Amniotic stem cell (primary cell): ENCODE measurements at regions not wholly inside any gene's neighbourhood (a gene's known extent, or its start where the extent isn't known, plus 50 kb on each side); places are given as distances from the start of the nearest gene placed in this dataset.

ENCODE experiments used
- DNase-seq: peaks from one replicate; lab custom pipeline; 2025; lab: John Stamatoyannopoulos, UW

- DNase-seq: peak; percentile 66
Measured at GRCh38 chr6:80457439-80457933, 351.0 kb downstream of the BCKDHB start.

DNA sequence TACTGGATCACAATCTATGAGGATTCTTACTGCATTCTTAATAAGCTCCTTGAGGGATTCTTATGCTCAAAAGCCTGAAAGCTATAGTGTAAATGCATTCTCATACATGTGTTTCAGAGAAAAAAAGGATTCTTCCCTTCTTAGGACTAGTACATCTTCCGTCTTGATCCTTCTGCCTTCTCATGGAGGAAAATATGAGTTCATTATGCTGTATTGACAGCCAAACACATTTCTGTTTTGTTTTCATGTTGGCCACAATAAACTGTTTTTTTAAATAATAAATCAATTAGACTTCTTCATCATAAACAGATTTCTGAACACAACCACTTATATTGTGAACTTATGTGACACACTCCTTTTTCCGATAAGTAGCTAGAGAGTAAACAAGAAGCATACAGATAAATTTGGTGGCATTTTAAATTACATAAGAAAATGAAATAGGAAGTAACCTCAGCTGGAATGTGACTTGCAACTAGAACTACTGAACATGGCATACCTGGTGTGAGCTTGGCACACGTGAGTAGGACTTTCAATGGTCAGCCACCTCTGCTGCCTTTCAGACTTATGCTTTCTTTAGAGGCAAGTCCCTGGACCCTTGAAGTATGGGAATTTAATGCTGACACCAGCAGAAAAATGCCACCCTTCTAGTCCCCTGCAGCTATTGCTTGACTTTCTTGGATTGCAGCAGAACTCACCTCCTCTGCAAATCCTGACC is 350.4 kb downstream of the BCKDHB start:
- DNase-seq: no peak

DNA sequence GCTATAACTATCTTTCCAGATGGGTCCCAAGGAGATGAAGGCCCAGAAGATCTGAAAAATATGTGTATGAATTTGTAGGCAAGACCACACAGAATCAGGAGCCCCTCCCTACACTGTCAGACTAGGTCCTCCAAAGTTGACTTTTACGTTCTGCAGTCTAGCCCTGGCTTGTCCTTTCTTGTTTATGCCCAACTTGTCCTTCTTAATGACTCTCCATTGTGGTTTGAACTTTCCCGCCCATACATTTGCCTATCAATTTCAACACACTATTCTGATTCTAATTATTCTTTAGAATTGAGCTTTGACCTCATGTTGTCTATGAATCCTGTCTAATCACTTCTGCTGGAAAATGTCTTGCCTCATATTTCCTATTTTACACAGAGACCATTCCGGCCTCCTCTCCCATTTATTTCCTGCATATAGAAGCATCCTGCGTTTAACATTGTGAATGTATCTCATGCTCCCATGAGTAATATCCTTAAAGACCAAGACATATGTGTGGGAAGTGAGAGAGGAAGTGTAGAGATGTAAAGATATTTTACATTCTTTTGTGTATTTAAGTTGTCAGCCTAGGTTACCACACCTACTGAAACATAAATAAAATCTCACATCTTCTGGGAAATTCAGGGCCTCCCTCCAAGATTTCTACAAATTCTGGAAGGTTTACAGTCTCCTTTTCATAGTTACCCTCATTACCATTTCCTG is 348.3 kb downstream of the BCKDHB start:
- DNase-seq: no peak

- DNase-seq: peak; percentile 70
Measured at GRCh38 chr6:80454197-80454596, 347.7 kb downstream of the BCKDHB start.

GRCh38 chr6:80449726-80450125 is 343.3 kb downstream of the BCKDHB start:
- no peak for DNase-seq

DNA sequence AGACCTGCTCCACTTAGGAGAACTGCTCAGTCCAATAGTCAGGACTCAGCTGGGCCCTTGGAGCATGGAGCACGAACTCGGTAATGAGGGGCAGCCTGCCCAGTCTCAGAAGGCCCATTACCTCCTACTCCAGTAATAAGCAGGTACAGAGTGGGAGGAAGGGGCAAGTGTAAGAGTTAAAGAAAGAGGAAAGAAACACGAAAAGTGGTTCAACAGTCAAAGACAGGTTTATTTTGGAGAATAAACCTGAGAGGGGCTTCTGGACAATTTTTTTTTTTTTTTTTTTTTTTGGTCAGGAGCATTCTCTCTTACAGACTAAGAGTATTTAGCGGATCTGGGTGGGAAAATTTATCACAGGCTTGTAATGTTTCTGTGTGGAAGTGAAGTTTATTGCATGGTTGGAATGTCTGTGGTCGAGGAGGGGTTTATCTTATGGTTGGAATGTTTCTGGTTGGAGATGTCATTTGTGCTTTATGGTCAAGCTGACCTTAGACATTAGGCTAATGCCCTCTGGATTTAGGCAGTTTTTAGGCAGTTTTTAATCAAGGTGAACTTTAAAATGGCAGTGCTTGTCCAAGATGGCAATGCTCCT is 340.1 kb downstream of the BCKDHB start:
- no peak for DNase-seq

DNA sequence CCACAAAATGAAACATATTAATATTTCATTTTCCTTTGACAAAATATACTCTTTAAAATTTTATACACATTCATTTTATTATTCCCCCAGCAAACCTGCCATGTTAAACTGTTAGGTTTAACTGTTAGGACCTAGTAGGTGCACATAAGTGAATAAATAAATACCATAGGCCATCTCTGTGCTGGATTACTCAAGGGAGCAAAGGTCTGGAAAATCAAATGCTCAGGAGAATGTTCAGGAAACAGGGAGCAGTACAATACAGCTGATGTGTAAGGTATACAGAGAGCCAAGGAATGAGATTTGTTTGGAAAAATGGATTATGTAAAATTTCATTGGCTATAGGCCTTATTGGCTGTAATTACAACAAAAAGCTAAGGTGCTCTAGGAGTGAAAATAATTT is 339.3 kb downstream of the BCKDHB start:
- DNase-seq: no peak

DNA sequence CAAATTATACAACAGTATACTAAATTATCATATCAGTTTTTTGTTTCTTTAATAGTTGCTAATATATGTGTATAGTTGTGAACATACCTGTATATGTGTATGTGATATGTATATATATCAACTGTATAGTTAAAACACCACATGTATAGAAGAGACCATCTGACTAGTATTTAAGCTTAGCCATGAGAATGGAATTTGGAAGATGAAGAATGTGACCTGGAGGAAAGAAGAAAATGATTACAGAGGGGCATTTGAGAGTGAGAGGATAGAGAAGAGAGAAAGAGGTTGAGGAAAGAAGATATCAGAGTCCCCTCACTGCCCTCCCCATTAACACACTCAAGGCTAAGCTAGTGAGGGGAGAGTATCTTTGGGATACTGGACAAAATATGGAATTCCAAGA is 335.9 kb downstream of the BCKDHB start:
- DNase-seq: no peak

DNA sequence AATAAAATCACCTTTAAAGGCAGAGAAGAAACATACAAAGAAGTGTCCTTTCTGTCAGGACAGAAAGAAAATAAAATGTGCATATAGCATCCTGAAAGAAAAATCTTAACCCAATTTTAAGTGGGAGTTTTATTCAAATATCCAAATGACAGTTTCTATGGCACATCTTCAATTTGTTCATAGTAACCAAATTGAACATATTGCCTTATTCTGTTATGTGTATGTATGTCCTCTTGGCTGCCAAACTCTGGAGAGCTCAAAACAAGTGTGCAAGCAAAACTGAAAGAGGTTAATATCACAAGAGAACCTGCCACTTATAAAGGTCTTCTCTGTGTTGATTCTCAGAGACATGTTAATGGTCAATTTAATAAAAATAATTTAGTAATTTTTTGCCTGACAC is 334.7 kb downstream of the BCKDHB start:
- no peak for DNase-seq

- no peak for DNase-seq
Measured at GRCh38 chr6:80440496-80441115, 334.1 kb downstream of the BCKDHB start.

DNA sequence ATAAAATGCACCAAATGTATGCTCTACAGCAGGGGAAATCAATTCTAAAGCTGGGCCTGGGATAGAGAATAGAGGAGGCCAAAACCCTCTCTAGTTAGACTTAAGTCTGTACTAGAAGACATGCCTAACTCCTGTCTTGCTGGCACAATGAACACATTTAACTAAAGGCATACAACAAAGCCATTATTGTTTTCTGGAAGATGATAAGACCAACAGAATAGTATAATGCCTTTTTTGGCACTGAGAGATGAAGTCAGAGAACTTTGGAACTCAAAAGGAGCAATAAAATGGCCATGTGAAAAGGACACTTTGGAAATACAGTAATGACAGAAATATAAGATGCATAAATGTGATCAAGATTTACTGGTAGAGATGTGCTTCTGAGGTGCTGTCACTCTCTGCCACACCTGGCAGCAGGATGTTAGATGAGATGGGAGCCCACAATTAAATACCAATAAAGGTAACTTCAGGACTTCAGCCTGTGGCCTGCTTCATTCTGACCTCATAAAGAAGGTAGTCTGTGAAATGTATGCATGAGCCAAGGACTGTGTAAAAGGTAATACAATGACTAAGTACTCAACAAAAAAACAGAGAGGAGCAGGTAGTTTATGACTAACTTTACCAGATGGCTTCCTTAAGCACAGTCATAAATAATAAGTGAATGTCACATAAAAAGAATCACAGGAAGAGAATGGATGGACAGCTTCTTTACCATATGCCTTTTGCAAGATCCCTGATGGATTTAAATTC is 333.4 kb downstream of the BCKDHB start:
- no peak for DNase-seq

- DNase-seq: peak; percentile 74
Measured at GRCh38 chr6:80438772-80439171, 332.3 kb downstream of the BCKDHB start.

- DNase-seq: no peak
Measured at GRCh38 chr6:80437801-80438200, 331.3 kb downstream of the BCKDHB start.

DNA sequence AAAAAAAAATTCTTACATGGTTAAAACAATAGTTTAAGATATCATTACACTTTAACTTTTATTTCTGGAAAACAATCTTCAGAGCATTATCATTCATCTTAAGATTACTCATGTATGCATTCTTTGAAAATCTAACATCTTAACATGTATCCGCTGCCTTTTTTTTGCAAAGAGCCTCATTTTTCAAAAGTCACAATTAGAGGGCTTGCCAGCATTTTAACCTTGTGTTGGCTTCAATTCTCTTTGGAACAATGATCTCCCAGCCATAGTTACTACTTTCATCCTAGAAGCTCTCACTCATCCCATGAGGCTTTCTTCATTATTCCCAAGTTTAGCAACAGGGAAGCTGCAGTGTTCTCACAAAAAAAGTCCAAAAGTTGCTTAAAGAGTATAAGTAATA is 330.8 kb downstream of the BCKDHB start:
- no peak for DNase-seq

GRCh38 chr6:80436663-80437062 is 330.2 kb downstream of the BCKDHB start:
- DNase-seq: no peak

GRCh38 chr6:80435457-80435856 is 329.0 kb downstream of the BCKDHB start:
- DNase-seq: no peak

DNA sequence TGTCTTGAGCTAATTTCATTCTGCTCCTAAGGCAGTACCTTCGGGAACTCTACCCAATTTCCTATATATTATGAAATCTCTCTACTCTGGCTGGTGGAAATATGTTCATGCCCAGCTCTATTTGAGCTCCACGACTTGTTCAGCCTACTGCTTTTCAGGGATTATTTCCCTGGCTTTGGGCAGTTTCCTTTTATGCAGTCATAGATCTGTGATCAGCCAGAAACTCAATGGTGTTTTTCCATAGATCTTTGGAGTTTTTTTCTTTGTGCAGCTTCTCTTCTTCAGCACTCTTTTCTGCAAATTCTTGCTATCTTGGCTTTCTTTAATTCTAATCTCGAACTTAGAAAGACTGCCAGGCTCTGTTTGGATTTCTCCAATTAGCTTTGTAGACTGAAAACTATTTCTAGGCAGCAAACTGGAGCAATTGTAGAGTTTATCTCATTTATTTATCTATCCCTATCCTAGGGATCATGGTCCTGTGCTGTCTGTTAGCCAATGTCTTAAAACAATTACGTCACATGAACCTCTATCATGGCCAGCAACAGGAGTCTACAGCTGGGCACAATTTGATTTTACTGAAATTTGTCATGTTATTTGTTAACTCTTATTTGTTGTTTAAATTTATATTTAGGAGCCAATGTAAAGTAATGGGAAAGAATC is 328.4 kb downstream of the BCKDHB start:
- DNase-seq: no peak

DNA sequence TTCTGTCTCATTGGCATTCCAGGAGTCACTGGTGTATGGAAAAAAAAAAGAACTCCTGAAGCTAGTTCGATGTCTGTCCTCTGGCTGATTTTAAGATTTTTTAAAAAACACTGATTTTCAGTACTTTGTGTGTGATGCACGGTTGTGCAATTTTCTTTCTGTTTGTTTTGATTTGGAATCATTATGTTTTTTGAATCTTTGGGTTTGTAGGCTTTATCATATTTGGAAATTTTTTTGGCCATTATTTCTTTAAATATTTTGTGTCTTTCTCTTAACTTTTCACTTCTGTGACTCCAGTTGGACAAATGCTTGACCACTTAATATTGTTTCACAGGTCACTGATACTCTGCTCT is 327.2 kb downstream of the BCKDHB start:
- DNase-seq: no peak

- DNase-seq: no peak
Measured at GRCh38 chr6:80433010-80433672, 326.7 kb downstream of the BCKDHB start.

- DNase-seq: peak; percentile 81
Measured at GRCh38 chr6:80425089-80425823, 318.8 kb downstream of the BCKDHB start.
